ENCODE measurements at regions not wholly inside any gene's neighbourhood (a gene's known extent, or its start where the extent isn't known, plus 50 kb on each side); places are given as distances from the start of the nearest gene placed in this dataset.

DNA sequence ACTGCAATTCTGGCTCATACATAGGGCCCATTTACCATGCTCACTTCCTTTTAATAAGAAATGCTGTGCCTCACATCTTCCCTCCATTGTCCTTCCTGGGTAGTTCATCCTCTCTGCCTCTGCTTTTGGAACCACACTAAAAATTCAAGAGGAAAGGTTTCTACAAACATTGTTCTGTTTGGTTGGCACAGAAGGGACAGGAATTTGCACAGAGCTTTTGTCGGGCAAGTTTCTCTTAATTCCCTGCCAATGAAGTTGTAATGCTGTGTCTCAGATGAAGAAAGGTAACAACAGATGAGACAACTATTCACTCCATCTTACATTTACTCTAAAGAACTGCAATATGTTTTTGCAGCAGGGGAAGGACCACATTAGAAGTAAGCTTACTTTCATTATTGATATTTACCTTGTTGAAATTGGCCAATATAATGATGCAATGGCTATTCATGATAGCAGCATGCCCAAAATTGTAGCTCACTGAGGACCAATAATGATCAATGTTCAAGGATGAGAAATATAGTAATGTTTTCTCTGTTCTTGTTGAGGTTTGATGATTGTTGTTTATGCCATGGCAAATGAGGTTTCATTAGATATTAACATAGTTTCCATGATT is 82.5 kb upstream of the HMHB1 start:
- DNase-seq = no peak

DNA sequence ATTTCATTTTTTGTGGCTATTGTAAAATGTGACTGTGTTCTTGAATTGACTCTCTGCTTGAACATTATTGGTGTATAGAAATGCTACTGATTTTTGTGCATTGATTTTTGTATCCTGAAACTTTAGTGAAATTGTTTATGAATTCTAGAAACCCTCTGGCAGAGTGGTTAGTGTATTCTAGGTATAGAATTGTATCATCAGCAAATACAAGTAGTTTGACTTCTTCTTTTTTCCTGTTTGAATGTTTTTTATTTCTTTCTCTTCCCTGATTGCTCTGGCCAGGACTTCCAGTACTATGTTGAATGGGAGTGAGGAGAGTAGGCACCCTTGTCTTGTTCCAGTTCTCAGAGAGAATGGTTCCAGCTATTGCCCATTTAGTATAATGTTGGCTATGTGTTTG is 88.8 kb upstream of the HMHB1 start:
- no peak for DNase-seq

DNA sequence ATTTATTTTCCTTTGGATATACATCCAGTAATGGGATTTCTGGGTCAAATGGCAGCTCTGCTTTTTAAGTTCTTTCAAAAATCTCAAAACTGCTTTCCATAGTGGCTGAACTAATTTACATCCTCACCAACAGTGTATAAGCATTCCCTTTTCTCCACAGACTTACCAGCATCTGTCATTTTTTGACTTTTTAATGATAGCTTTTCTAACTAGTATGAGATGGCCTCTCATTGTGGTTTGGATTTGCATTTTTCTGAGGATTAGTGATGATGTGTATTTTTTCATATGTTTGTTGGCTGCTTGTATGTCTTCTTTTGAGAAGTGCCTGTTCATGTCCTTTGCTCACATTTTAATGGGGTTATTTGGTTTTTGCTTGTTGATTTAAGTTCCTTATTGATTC is 90.0 kb upstream of the HMHB1 start:
- no peak for DNase-seq

DNA sequence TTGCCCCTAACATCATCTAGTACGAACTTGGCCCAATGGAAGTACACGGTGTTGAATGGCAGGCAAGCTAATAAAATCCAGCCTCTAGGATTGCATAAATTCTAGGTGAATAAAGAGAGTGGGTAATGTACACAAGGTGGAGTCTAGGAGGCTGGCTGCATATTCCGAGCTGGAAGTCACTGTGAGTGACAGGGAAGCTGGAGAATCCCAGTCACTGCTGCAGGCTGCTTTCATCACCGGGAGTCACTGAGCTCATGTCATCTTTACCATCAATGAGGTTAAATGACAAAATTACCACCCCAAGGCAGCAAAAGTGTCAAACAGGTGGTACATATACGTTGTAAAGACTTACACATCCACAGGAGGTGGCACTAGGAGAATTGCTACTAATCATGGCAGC is 91.3 kb upstream of the HMHB1 start:
- no peak for DNase-seq

DNA sequence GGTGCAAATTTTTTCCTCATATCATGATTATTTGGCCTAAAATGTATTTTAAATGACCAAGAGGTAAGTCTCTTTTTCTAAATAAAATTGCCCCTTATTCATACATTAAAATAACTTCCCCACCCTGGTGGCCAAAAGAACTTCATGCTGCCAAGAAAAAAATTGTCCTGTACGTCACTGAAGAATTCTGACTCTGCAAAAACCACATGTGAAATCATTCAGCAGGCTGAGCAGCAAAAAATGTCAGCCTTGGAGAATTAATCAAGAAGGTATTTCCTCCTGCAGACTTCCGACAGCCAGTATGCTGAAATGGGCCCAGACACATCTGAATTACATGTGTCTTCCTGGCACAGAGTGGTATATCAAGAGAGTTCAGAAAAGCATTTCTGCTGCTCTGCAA is 94.6 kb upstream of the HMHB1 start:
- DNase-seq = no peak

DNA sequence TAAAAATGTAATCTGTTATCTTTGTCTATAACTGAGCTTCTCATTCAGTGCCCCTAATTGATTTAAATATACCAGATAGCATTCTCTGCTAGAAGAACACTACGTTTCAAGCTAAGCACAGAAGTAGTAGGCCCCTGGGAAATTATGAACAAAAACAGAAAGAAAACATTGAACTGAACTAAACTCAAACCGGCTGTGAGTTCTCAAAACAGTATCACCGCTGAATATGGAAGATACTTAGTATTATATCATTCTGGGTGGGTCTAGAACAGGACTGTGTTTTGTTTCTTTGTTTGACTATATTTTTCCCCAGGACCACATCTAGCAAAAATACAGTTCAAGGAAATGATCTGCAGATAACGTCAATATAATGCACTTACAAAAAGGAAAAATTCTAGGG is 95.1 kb upstream of the HMHB1 start:
- no peak for DNase-seq

DNA sequence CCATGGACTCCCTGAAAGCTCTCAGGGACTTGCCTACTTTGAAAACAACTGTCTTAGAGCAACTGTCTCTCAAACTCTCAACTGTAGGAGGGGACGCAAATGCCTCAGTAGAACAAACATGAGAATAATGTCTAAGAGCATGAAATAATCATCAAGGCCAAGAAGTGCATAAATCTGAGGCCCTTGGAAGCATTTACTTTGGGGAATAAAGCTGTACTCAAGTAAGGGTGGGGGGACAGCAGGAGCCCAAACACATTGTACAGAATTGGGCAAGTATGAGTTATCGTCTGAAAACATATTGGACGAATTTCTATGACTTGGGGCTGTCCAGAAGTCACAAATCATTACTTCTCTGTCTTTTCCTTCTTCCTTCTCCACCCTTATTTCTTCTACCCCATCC is 96.3 kb upstream of the HMHB1 start:
- no peak for DNase-seq

DNA sequence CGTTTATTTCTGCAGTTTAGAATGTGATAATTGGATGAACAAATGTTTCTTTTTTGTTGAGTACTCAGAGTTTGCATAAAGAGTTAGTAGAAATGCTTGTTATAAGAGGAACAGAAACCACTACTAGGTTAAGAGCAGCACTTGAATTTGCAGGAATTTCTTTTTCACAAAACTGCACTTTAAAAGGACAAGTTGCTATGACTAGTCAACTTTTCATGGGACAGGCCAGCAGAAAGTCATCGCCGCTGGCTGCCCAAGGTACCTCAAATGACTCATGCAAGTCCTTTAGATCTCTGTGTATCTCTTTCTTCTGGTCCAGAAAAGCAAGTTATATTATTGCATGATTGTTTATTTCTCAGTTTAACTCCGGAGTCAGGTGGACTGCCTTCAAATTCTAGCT is 97.3 kb upstream of the HMHB1 start:
- DNase-seq = no peak

DNA sequence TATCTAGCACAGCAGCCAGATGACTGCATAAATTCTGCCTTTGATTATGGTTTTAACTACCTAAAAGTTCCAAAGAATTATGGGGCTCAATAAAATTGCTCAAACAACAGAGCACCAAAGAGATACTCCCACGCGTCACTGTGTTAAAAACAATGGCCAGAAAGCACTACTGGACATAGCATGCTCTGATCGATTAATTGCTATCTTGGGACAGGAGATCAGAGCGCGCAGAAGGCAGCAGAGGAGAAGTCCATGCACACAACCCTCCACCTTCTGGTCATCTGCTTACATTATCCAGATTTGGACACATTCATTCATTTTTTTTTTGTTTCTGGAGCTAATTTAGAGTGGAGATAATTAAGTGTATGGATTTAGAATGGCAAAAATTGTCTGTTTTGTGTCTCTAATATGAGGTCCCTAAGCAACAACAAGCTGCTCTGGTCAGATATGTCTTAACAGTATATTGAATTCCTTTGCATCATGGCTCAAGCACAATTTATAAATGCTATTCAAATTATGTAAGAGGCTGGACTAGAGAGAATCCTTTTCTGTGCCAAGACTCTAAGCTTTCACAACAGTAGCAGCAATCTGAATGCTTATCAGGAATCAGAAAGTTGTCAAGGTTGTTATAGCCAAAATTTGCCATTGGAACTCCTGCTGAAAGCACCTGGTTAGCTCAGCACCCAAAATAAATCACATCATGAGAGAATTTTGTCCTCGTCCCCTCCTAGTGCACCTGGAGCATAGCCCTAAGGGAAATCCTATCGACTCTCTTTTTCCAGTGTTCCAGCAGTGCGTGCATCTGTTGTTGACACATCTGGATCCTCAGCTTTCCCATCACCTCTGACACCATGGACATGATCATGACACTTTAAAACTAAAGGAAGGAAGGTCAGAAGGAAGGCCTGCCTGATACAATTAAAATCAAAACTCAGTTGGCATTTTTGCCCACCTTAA is 98.6 kb upstream of the HMHB1 start:
- no peak for DNase-seq

DNA sequence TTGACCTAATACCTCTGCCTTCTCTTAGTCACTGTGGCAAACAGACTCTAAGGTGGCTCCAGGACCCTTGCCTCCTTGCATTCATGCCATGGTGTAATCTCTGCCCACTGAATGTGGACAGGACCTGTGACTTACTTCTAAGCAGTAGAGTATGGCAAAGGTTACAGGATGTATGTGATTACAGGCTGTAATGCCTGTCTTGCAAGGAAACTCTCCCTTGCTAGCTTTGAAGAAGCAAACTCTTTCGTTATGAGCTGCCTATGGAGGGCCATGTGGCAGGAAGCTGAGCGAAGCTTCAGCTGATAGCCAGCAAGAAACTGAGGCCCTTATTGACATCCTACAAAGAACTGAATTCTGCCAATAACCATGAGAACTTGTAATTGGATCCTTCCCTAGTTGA is 103.3 kb upstream of the HMHB1 start:
- no peak for DNase-seq

DNA sequence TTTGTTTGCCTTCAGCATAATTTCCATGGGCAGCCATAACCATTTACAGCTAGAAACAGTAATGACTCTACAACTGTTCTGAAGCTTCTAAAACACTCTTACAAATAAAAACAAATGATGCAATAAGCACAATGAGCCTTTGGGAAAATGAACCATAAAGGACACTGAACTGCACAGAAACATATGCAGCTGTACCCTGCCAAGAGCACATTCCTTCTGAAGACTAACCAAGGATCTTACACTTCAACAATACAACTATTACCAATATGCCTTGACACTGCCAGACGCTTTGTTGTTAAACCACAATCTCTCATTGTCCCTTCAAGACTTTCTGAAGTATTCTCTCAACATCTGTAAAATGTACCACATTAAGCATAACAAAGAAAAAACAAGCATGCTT is 104.2 kb upstream of the HMHB1 start:
- no peak for DNase-seq

DNA sequence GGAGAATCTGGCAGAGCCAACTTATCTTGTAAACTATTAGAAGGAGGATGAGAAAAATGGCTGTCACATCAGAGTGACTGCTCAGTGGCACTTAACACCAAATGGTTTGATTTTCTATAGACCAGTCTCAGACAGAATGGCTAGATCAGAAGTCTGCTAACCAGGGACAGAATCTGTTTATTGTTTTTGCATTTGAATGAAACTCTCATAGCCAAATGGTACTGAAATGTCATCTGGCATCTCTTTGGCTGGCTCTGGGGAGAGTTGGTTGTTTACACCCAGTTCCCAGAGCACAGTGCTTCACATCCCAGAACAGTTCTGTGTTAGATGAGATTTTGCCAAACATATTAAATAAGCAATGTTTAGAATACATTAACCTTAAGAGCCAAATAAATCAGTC is 106.6 kb upstream of the HMHB1 start:
- DNase-seq = no peak

DNA sequence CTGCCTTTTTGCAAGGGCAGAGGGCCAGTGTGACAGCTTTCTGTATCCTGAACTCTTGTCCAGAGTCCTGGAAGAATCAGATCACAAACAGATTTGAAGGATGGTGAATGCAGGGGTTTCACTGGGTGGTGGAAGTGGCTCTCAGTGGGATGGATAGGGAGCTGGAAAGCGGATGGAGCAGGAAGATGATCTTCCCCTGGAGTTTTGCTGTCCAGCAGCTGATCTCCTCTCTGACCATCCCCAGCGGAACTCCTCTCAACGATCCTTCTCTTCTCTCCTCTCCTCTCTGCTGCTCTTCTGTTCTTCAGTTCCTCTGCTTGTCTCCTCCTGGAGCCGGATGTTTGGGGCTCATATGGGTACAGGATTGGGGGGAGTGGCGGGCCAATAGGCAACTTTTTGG is 108.3 kb upstream of the HMHB1 start:
- no peak for DNase-seq

DNA sequence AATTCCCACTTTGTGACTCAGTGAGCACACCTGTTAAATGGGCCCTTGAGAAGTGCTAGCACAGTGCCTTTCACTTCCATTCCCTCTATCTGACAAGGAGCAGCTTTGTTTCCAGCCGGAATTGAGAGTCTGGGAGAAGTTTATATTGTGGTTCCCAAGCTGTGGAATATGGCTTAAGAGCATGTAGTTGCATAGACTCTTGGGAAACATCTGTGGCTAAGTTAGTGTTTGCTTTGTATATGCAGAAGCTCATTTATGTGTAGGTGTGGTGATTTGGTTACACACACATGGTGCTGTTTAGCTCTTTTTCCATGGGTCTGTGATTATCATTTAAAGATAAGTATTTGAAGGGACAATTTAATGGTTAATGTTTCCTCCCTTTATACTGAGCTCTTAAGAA is 110.5 kb upstream of the HMHB1 start:
- DNase-seq = no peak

DNA sequence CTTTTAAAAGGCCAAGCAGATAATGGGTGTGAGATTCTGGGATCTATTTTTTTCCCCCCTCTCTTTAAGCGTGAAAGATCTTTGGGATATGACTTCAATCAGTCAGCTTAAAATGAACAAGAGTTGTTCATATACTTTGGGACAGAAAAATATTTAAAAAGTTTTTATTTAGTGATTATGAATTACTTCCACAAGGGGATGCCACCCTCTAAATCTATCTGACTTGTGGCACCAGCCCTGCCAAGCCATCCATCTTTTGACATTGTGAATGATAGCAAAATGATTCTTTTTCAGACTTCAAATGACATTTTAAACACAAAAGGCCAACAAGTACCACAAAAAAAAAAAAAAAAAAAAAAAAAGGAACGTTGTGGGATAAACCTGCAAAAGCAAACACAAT is 111.0 kb upstream of the HMHB1 start:
- DNase-seq = no peak

DNA sequence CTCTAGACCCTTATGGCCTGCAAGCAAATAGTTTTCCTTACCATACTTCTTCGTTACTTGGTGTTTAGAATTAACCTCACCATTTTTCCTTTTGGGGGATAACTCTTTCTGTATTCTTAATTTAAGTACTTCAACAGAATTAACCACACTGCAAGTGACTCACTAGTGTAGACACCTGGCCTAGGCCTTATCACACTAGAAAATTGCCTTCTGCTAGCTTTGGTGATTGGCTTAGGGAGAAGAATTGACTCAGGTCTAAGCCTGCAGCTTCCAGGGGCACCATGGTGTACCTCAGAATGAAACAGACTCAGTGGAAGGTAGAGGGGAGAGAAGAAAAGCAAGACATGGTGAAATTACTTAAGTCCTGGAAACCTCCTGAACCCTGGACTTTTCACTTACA is 112.8 kb upstream of the HMHB1 start:
- DNase-seq = no peak

DNA sequence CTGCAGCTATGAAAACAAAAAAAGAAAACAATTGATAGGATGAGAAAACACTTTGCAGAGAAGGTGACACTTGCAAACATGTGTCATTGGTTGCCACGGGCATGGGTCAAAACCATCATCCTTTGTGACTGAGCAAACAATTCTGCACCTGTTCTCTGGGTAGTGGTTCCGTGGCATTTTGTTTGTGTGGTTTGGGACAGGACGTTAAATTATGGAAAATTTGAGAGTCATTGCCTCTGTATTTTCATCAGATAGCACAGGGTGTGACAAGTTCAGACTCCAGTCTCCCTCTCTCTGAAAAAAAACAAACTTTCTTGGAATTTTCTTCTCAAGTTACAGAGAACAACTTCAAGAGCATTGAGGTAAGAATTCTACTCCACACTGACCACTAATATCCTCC is 113.4 kb upstream of the HMHB1 start:
- no peak for DNase-seq

DNA sequence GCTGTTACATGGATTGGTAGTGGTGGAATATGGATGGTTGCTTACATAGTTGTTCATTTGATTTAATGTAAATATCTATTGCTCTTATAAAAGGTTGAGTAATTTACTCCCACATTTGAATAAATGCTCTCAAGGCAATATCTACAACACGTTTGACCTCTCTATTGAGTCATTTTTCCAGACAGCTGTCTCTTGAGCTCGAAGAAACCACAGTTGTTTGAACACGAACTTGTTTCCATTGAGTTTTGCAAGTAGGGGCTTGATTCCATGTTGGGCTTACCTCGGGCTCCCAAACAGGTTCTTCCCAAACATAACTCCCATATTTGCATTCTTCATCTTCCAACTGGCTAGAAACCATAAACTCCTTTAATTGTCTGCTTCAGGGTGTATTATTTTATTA is 115.0 kb upstream of the HMHB1 start:
- DNase-seq = no peak

DNA sequence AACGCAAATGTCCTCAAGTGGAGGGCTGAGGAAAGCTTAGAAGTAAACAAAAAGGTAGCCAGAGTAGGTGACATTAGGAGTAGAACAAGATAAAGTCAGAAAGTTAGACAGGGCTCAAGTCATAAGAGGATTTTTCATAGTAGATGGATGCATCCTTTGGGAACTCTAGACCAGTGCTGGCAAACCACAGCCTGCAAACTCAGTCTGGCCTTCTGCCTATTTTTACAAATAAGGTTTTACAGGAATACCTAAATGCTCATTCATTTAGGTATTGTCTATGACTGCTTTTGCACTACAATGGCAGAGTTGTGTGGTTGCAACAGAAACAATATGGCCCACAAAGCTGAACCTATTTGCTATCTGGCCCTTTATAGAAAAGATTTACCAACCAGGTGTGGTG is 116.0 kb upstream of the HMHB1 start:
- DNase-seq = no peak

DNA sequence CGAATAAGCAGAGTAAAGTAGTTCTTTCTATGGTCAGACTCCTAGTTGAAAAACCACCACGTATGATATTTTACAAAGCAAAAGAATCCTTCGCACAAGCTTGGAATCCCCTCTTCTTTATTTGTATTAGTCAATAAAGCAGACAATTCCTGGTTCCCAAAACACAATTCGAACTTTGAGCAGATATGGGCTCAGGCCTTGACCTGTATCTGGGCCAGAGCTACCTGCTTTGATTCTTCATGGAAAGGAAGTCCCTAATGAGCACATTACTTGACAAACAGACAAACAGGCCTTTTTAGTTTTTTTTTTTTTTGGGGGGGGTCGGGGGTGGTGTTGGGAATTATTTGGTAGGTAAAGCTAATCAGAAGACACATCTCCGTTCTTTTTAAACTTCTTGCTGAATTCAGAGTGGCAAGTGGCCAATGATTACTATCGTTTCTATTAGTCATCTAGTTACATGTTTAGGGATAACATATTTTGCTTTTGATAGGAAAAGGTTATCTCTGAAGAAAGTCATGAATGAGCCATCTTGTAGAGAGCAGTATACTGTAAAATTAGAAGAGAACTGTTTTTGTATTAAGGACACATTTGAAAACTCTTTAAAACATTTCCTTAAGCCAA is 116.6 kb upstream of the HMHB1 start:
- no peak for DNase-seq

DNA sequence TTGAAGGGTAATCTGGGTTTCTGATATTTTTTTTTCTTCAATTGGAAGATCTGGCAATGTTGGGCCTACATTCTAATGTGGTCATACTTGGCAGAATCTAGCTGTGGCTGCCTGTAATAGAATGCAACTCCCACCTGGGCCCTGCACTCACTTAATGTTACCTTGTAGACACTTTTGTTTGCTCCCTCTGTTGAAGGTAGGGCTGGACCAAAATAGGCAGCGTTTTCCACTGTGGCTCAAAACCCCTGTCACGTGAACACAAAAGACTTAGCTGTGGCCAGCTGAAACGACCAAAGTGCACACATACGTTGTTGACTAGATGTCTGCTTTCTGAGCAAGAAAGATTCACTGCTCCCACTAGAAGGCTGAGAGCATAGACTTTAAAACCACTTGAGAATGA is 117.6 kb upstream of the HMHB1 start:
- no peak for DNase-seq

DNA sequence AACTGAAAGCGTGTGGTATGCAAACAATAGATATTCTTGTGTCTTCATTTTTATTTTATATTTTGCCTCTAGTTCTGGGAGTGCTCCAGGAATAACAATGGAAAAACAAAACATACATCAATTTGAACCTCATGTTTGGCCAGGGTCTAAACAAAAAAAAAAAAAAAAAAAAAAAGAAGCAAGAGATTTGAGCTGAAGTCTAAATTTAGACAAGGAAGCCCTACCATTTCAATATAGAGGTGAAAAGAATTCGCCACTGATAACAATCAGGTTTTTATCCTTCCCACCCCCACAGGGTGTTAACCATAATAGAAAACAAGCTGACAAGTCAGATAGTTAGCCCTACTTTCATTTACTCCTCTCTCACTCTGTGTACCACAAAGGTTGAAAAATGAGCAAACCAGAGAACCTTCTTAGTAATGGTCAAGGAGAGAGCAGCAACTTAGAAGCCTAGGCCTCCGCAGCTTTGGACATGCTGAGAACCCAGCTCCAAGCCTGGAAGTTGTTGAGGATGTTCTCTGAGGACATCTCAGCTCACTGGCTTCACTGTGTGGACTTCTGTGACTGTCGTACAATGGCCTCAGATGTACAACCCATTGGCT is 118.2 kb upstream of the HMHB1 start:
- peak in 1 of 2 donors; percentile 46 for DNase-seq

DNA sequence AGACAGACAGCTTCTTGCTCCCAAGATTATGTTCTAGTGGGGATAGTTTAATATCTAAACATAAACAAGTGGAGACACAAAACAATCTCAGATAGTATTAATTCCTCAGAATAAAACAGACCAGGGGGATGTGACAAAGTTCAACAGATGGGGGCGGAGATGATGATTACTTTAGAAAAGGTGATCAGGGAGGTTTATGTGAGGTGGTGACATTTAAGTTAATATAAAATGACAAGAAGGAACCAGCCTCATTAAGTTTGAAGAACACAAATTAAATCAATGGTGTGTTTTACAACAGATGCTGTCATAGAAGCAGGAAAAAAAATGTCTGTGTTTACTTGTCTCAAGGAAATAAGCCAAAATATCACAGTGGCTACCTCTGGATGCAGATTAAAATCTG is 119.6 kb upstream of the HMHB1 start:
- no peak for DNase-seq

DNA sequence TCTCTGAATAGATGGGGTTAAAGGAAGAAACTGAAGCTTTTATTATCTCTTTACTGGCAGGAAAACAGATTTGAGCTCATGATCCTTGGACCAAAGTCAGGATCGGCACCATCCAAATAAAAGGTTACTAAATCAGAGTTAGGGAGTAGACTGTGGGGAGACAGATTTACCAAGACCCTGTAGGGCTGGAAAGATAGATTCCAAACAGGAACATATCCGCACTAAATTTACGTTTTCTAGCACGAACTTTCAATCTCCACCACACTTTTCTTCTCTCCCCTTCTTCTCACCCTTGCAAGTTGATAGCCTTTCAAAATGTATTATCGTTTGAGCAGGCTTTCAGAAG is 120.0 kb upstream of the HMHB1 start:
- no peak for DNase-seq
